Epithelial cell of proximal tubule (primary cell): ENCODE measurements at regions not wholly inside any gene's neighbourhood (a gene's known extent, or its start where the extent isn't known, plus 50 kb on each side); places are given as distances from the start of the nearest gene placed in this dataset.
"Not testable (repeated sequence)": the region's sequence is repeated elsewhere in the genome, so short reads cannot be mapped to it uniquely, and the experiment has no call there.

Experiments
- DNase-seq: peaks from one replicate; pipeline ENCODE4 v3.0.0-alpha.2; 2011; ENCODE audit warnings: low read depth
- H3K4me3 ChIP-seq: 2 replicates; pipeline ENCODE4 v1.5.1; 2011; ENCODE audit warnings: low read depth, mild to moderate bottlenecking, low read length
- TF ChIP-seq, protein P1 (sequence below): conservative IDR thresholded peaks from 2 replicates; pipeline ENCODE4 v1.5.1; 2012; ENCODE audit warnings: low read depth, mild to moderate bottlenecking, low read length

DNA sequence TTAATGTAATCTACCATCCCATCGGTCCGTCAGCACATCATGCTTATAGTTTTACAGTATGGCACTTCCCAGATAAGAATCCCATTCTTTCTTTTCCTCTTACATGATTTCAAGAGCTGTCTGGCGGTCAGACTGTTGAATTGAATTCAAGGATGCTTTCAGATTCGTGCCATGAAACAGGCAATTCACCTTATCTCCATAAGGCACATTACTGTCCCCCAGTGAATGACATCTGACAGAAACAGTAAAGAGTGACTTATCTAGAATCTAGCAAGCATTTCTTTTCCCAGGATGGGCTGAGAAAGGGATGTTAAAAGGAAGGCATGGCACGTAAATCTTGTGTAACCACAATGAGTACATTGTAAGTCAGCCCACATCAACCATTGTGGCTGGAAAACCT, 61.1 kb upstream of the SEM1 start:
- H3K4me3 ChIP-seq: no peak overlapping the region
- no peak for DNase-seq
- TF ChIP-seq, protein P1, sequence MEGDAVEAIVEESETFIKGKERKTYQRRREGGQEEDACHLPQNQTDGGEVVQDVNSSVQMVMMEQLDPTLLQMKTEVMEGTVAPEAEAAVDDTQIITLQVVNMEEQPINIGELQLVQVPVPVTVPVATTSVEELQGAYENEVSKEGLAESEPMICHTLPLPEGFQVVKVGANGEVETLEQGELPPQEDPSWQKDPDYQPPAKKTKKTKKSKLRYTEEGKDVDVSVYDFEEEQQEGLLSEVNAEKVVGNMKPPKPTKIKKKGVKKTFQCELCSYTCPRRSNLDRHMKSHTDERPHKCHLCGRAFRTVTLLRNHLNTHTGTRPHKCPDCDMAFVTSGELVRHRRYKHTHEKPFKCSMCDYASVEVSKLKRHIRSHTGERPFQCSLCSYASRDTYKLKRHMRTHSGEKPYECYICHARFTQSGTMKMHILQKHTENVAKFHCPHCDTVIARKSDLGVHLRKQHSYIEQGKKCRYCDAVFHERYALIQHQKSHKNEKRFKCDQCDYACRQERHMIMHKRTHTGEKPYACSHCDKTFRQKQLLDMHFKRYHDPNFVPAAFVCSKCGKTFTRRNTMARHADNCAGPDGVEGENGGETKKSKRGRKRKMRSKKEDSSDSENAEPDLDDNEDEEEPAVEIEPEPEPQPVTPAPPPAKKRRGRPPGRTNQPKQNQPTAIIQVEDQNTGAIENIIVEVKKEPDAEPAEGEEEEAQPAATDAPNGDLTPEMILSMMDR: no peak

DNA sequence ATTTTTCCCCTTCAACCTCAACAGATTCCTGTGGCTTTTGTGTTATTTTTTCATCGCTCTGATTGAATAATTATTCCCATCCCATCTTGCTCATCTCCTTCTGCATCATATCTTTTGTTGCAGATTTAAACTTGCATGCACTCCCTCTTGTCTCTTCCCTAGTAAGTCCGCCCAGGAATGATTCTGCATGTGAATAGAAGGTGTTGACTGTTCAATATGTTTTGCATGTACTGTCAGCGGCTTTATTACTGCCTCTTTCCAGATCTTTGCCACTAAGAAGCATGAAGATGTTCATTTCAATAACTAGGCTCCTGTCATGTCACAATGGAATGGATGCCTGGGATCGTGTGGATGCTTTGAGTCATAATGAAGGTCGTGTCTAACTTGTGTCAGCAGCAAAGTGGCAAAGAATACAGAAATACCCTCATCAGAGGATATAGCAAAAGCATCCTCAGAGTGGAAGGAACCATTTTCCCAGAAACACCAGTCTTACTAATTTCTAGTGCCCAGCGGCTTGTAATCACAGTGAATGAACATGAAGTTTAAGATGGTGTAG, 62.6 kb upstream of the SEM1 start:
- DNase-seq: no peak
- TF ChIP-seq, protein P1: no peak

DNA sequence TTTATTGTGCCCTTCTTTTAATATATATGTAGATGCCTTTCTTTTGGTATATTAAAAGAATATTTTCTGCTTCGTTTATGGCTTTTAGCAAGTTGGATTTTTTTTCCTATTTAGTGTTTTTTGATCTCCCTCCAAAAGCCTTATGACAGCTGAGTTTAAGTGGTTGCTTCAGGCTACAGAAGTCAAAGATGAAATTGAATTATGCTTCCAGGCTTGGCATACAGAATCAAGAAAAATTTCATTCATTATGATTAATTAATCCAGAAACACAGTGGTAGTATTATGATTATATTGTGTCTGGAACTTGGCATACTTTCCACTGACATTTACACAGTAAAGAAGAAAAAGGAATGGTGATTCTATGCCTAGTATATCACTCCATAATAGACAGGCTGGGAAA, 63.8 kb upstream of the SEM1 start:
- TF ChIP-seq, protein P1: no peak
- H3K4me3 ChIP-seq: no peak overlapping the region

More for the DNA sequence above, 62.6 kb upstream of the SEM1 start:
- no peak overlapping the region for H3K4me3 ChIP-seq

DNA sequence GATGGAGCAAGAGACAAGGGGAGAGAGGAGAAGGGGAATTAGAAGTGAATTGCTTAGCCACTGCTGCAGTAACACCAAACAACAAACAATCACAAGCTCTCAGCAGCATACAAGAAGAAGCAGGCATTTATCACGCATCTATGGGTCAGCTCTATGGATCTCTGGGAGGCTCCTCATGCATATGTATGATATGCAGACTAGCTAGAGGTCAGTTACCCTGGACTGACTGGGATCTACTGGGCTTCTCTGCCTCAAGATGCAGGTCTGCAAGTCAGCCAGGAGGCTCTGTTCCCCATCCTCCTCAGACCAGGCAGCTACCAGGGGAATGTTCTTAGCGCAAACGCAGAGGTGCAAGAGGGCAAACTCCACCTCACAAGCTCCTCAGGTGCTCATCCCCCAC, 64.7 kb upstream of the SEM1 start:
- TF ChIP-seq, protein P1: no peak
- no peak overlapping the region for H3K4me3 ChIP-seq
- no peak for DNase-seq

More for the DNA sequence above, 63.8 kb upstream of the SEM1 start:
- DNase-seq: no peak

DNA sequence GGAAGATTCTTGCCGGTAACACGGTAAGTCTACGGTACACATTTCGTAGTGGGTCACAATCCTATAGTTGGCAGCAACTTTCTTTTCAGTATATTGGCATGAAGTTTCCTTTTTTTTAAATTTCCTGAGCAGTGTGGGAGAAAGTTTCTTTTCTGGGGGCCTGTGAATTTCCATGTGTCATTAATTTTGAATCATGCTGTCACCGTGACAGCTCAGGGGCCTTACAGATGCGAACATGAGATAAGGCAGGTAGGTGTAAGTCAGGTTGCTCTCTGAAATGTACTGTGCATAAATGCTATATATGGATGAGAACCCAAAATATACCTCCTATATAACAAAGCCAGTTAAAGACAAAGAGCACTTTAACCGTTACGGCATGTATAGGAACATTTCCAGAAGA, 65.4 kb upstream of the SEM1 start:
- TF ChIP-seq, protein P1: no peak
- no peak overlapping the region for H3K4me3 ChIP-seq
- DNase-seq: no peak

DNA sequence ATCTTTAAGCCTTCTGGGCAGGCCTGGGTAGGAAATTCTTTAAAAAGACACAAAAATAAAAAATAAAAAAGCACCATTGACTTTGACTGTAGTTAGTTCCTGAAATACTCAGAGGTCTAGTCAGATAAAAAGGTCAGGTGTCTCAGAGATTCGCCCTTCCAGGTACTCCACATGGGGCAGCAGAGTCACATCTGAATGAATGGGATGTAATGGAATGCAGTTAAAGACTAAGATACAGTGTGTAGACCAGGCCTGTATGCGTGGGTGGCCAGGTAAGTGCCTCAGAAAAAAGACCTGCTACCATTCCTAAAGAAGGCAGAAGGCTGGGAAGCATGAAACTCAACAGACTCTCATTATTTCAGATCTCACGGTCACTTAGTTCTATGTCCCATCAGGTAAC, 68.6 kb upstream of the SEM1 start:
- TF ChIP-seq, protein P1: peak; percentile 32
- DNase-seq: no peak
- H3K4me3 ChIP-seq: no peak overlapping the region

DNA sequence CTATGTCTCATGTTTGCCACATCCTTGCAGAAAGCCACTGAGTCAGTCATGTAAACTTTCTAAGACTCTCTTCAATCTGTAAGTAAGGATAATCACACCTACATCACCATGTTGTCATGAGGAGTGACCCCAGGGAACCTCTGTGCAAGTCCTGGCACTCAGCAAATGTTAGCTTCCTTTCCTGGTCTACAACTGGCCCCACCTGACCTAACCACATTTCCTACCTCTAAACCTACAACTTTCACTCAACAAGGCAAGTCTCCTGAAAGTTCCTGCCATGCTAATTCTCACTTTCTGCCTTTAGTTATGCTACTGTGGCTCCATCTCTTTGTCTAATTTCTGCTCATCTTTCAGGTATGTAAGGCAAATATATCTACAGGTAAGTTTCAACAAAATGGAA, 72.3 kb upstream of the SEM1 start:
- TF ChIP-seq, protein P1: no peak
- no peak for DNase-seq
- H3K4me3 ChIP-seq: no peak overlapping the region

DNA sequence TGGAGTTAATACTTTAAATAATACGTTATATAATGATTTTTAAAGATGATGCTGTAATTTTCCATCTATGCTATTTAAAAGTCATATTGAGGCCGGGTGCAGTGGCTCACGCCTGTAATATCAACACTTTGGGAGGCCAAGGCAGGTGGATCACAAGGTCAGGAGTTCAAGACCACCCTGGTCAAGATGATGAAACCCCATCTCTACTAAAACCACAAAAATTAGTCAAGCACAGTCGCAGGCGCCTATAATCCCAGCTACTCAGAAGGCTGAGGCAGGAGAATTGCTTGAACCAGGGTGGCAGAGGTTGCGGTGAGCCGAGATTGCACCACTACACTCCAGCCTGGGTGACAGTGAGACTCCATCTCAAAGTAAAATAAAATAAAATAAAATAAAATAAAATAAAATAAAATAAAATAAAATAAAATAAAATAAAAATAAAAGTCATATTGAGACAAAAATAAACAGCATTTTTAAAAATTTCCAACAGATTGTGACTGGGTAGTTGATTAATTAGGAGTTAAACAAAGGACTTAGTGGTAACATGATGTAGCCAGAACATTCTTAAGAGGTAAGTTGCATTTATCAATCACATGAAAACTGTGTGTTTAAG, 73.1 kb upstream of the SEM1 start:
- not testable (repeated sequence) for DNase-seq, H3K4me3 ChIP-seq
